Keratinocyte (primary cell): ENCODE measurements at regions not wholly inside any gene's neighbourhood (a gene's known extent, or its start where the extent isn't known, plus 50 kb on each side); places are given as distances from the start of the nearest gene placed in this dataset.
A peak's percentile ranks its signal among the peaks of the same experiment; 100 is the strongest.

Source experiments
- DNase-seq: peaks from one replicate; pipeline ENCODE4 v3.0.0-alpha.2; 2011; ENCODE audit warnings: low read depth, missing footprints, low spot score
- FAIRE-seq: peaks from 2 replicates; lab custom pipeline; 2011; peaks lifted over from hg19 to GRCh38; lab: Jason Lieb, UNC
- H2AFZ ChIP-seq: 2 replicates; pipeline ENCODE4 v1.6.0; 2012; ENCODE audit warnings: low read length, control low read depth, inconsistent platforms; ENCODE audit not compliant: control insufficient read depth
- H3K27ac ChIP-seq: 2 replicates; pipeline ENCODE4 v1.5.1; 2011; ENCODE audit warnings: low read length; ENCODE audit not compliant: control insufficient read depth, insufficient read depth
- H3K27me3 ChIP-seq: 3 replicates; pipeline ENCODE4 v1.6.0; 2011; ENCODE audit warnings: low read length; ENCODE audit not compliant: control insufficient read depth, insufficient read depth; ENCODE audit errors: extremely low read depth
- H3K36me3 ChIP-seq, 2 experiments: 2 replicates in 1 of 2; 3 replicates in 1 of 2; pipeline ENCODE4 v1.5.1; 2011; ENCODE audit warnings: low read length in 2 of 2, mild to moderate bottlenecking in 1 of 2; ENCODE audit not compliant: control insufficient read depth in 2 of 2, insufficient read depth in 2 of 2; ENCODE audit errors: extremely low read depth in 1 of 2
- H3K4me1 ChIP-seq: 3 replicates; pipeline ENCODE4 v1.5.1; 2011; ENCODE audit warnings: low read length; ENCODE audit not compliant: control insufficient read depth, insufficient read depth; ENCODE audit errors: extremely low read depth
- H3K4me2 ChIP-seq: 3 replicates; pipeline ENCODE4 v1.6.0; 2011; ENCODE audit warnings: low read depth, low read length; ENCODE audit not compliant: control insufficient read depth, insufficient read depth; ENCODE audit errors: extremely low read depth
- H3K4me3 ChIP-seq, 3 experiments: fragments of 200-600 bp in 1 of 3; sonication (generic) in 1 of 3; 2 replicates in 2 of 3; 3 replicates in 1 of 3; pipeline ENCODE4 v1.5.1; 2011 to 2016; ENCODE audit warnings: low read length in 3 of 3, mild to moderate bottlenecking in 3 of 3, control low read depth in 2 of 3, inconsistent platforms in 1 of 3, low read depth in 1 of 3, mixed read lengths in 1 of 3, mixed run types in 1 of 3, moderate library complexity in 1 of 3; ENCODE audit not compliant: control insufficient read depth in 2 of 3, insufficient read depth in 2 of 3; ENCODE audit errors: extremely low read depth in 1 of 3
- H3K79me2 ChIP-seq: 2 replicates; pipeline ENCODE4 v1.6.0; 2012; ENCODE audit warnings: low read length; ENCODE audit not compliant: control insufficient read depth, insufficient read depth
- H3K9ac ChIP-seq: 3 replicates; pipeline ENCODE4 v1.6.0; 2011; ENCODE audit warnings: low read length; ENCODE audit not compliant: control insufficient read depth, insufficient read depth; ENCODE audit errors: extremely low read depth
- H3K9me1 ChIP-seq: 3 replicates; pipeline ENCODE4 v1.6.0; 2011; ENCODE audit warnings: low read length; ENCODE audit not compliant: control insufficient read depth, insufficient read depth; ENCODE audit errors: extremely low read depth
- H3K9me3 ChIP-seq: 2 replicates; pipeline ENCODE4 v1.5.1; 2012; ENCODE audit warnings: low read depth, low read length; ENCODE audit not compliant: control insufficient read depth
- H4K20me1 ChIP-seq: 3 replicates; pipeline ENCODE4 v1.6.0; 2011; ENCODE audit warnings: low read length; ENCODE audit not compliant: control insufficient read depth, insufficient read depth; ENCODE audit errors: extremely low read depth
- CTCF ChIP-seq, 3 experiments: IDR thresholded peaks in 1 of 3; conservative IDR thresholded peaks in 1 of 3; optimal IDR thresholded peaks in 1 of 3; 2 replicates in 2 of 3; 3 replicates in 1 of 3; pipeline versions ENCODE3 to v1.5.1; 2011; ENCODE audit warnings: low read length in 3 of 3, mild to moderate bottlenecking in 3 of 3, moderate library complexity in 2 of 3, control low read depth in 1 of 3, inconsistent platforms in 1 of 3; ENCODE audit not compliant: insufficient read depth in 2 of 3; ENCODE audit errors: extremely low read depth in 1 of 3
- EZH2 ChIP-seq: IDR thresholded peaks from one replicate; pipeline ENCODE4 v1.6.1; 2012; ENCODE audit warnings: inconsistent platforms, mild to moderate bottlenecking, low read length, moderate library complexity
- dilution Hi-C: fragments of 300-500 bp; cut with MboI; formaldehyde crosslinking; loops from one replicate; pipeline ENCODE4 v1.7.0; 2020; ENCODE audit warnings: low sequenced_read_pairs; ENCODE audit not compliant: extremely low pct_ligation_motif_present

GRCh38 chr1:55337801-55338447 lies 122.8 kb upstream of the USP24 start:
- FAIRE-seq: peak; percentile 81
- H2AFZ ChIP-seq: peak overlapping the region; percentile 32
- no peak for DNase-seq

GRCh38 chr1:55334797-55335196 lies 119.6 kb upstream of the USP24 start:
- no peaks in the 10 kb centered on the region for H3K36me3 ChIP-seq
- no peak for FAIRE-seq
- H2AFZ ChIP-seq: no peak overlapping the region
- no peaks in the 10 kb centered on the region for H4K20me1 ChIP-seq
- DNase-seq: no peak
- no peaks in the 10 kb centered on the region for H3K79me2 ChIP-seq
- no peak overlapping the region for H3K4me2 ChIP-seq
- TF ChIP-seq CTCF (optimal IDR thresholded peaks at IDR 0.05 in 1 of 3, IDR thresholded peaks at IDR 0.05 in 1 of 3, conservative IDR thresholded peaks at IDR 0.05 in 1 of 3; ENCODE audit: extremely low read depth in 1 of 3, insufficient read depth in 2 of 3, low read length in 3 of 3) (no peak), EZH2 (no peak)
- no peak overlapping the region for H3K4me3 ChIP-seq
- H3K9me1 ChIP-seq: no peaks in the 10 kb centered on the region
- no peaks in the 10 kb centered on the region for H3K4me1 ChIP-seq
- no peak overlapping the region for H3K9ac ChIP-seq
- no peaks in the 10 kb centered on the region for H3K27me3 ChIP-seq
- dilution Hi-C loops: no loop called here
- no peak overlapping the region for H3K27ac ChIP-seq
- no peaks in the 10 kb centered on the region for H3K9me3 ChIP-seq

More at GRCh38 chr1:55337801-55338447, 122.8 kb upstream of the USP24 start:
- Histone ChIP-seq H3K9me3 (no peaks in the 10 kb centered on the region), H3K9ac (no peak overlapping the region), H3K36me3 (no peaks in the 10 kb centered on the region), H3K4me1 (no peaks in the 10 kb centered on the region), H3K4me3 (no peak overlapping the region), H3K4me2 (no peak overlapping the region), H3K27me3 (no peaks in the 10 kb centered on the region), H3K27ac (no peak overlapping the region), H3K9me1 (no peaks in the 10 kb centered on the region), H4K20me1 (no peaks in the 10 kb centered on the region), H3K79me2 (no peaks in the 10 kb centered on the region)
- dilution Hi-C loops: no loop called here
- TF ChIP-seq CTCF (optimal IDR thresholded peaks at IDR 0.05 in 1 of 3, IDR thresholded peaks at IDR 0.05 in 1 of 3, conservative IDR thresholded peaks at IDR 0.05 in 1 of 3; ENCODE audit: extremely low read depth in 1 of 3, insufficient read depth in 2 of 3, low read length in 3 of 3): peak; percentile 57 to 66 (median 59)
- no peak for TF ChIP-seq EZH2
